A549 (cell line): ENCODE measurements at regions not wholly inside any gene's neighbourhood (a gene's known extent, or its start where the extent isn't known, plus 50 kb on each side); places are given as distances from the start of the nearest gene placed in this dataset.

Experiments
- ATAC-seq, 2 experiments: fragments of 200-7000 bp in 1 of 2; fragments of >200 bp in 1 of 2; cut with Nextera tagmentation in 1 of 2; cut with Tn5 transposase in 1 of 2; 3 replicates each; pipeline versions ENCODE4 v1.8.0 to v1.9.1; 2018 to 2020; ENCODE audit warnings: mild to moderate bottlenecking in 1 of 2, moderate library complexity in 1 of 2
- CTCF ChIA-PET: fragments of 300-600 bp; sonication (Branson Sonifier 250); formaldehyde crosslinking; extraction: SDS; loops from one replicate; lab custom pipeline; 2021; ENCODE audit warnings: antibody characterized with exemption, inconsistent platforms; lab: Yijun Ruan, JAX
- POLR2A ChIA-PET: fragments of 350-600 bp; formaldehyde crosslinking; extraction: SDS; loops from one replicate; lab custom pipeline; 2021; ENCODE audit warnings: antibody characterized with exemption, inconsistent platforms; lab: Yijun Ruan, JAX
- DNase-seq, 2 experiments: peaks; one replicate each; pipeline versions ENCODE4 v3.0.0 to v3.0.0-alpha.2; 2011 to 2016; ENCODE audit warnings: low read depth in 1 of 2, low spot score in 1 of 2
- FAIRE-seq: peaks from 2 replicates; lab custom pipeline; 2011; peaks lifted over from hg19 to GRCh38; lab: Jason Lieb, UNC
- H3K27ac ChIP-seq, 2 experiments: fragments of >200 bp; sonication (Bioruptor Twin); formaldehyde crosslinking; 3 replicates each; pipeline ENCODE4 v1.5.1; 2016 to 2017
- H3K4me1 ChIP-seq: fragments of >200 bp; sonication (Bioruptor Twin); formaldehyde crosslinking; 3 replicates; pipeline ENCODE4 v1.6.1; 2016
- H3K4me2 ChIP-seq: fragments of >200 bp; sonication (Bioruptor Twin); formaldehyde crosslinking; 3 replicates; pipeline ENCODE4 v1.6.1; 2016
- H3K4me3 ChIP-seq: fragments of >200 bp; sonication (Bioruptor Twin); formaldehyde crosslinking; 3 replicates; pipeline ENCODE4 v1.5.1; 2016
- H3K9me3 ChIP-seq: fragments of >200 bp; sonication (Bioruptor Twin); formaldehyde crosslinking; 3 replicates; pipeline ENCODE4 v1.6.1; 2016
- BHLHE40 ChIP-seq: IDR thresholded peaks from 2 replicates; pipeline ENCODE4 v1.6.1; 2012; ENCODE audit warnings: low read depth, low read length, inconsistent platforms
- CEBPB ChIP-seq, 2 experiments: fragments of >200 bp in 1 of 2; sonication (Bioruptor Twin) in 1 of 2; formaldehyde crosslinking in 1 of 2; IDR thresholded peaks; 2 replicates each; pipeline ENCODE4 v1.6.1; 2012 to 2016
- CHD4 ChIP-seq: fragments of 200-600 bp; sonication (generic); IDR thresholded peaks from 2 replicates; pipeline ENCODE4 v1.6.1; 2016; ENCODE audit warnings: antibody characterized with exemption, mild to moderate bottlenecking, borderline replicate concordance
- EP300 ChIP-seq, 2 experiments: fragments of >200 bp; sonication (Bioruptor Twin); formaldehyde crosslinking; IDR thresholded peaks; 2 replicates in 1 of 2; 3 replicates in 1 of 2; pipeline ENCODE4 v1.6.1; 2016 to 2017
- FOSB ChIP-seq: fragments of 250-450 bp; sonication (Bioruptor Pico); IDR thresholded peaks from 2 replicates; pipeline ENCODE4 v1.5.0; 2020; ENCODE audit warnings: mild to moderate bottlenecking, moderate library complexity
- HDAC2 ChIP-seq: fragments of 200-600 bp; sonication (generic); IDR thresholded peaks from 2 replicates; pipeline ENCODE4 v1.6.1; 2016
- HEYL ChIP-seq: fragments of 250-450 bp; sonication (Bioruptor Pico); IDR thresholded peaks from 2 replicates; pipeline ENCODE4 v1.8.0; 2021; ENCODE audit warnings: mild to moderate bottlenecking, moderate library complexity
- HOXA7 ChIP-seq: fragments of 250-450 bp; sonication (Bioruptor Pico); IDR thresholded peaks from 2 replicates; pipeline ENCODE4 v1.5.0; 2020; ENCODE audit warnings: mild to moderate bottlenecking, moderate library complexity
- HOXB13 ChIP-seq: fragments of 250-450 bp; sonication (Bioruptor Pico); IDR thresholded peaks from 2 replicates; pipeline ENCODE4 v1.5.0; 2020; ENCODE audit warnings: low read depth, mild to moderate bottlenecking, moderate library complexity
- JUNB ChIP-seq: fragments of >200 bp; sonication (Bioruptor Twin); formaldehyde crosslinking; IDR thresholded peaks from 2 replicates; pipeline ENCODE4 v1.6.1; 2016
- MYC ChIP-seq: IDR thresholded peaks from 2 replicates; pipeline ENCODE4 v1.6.1; 2012; ENCODE audit warnings: mild to moderate bottlenecking, inconsistent platforms, low read length, improper control_type of control experiment, borderline replicate concordance
- NPAS2 ChIP-seq: fragments of 250-450 bp; sonication (Bioruptor Pico); IDR thresholded peaks from 2 replicates; pipeline ENCODE4 v1.8.0; 2022; ENCODE audit warnings: mild to moderate bottlenecking, moderate library complexity, borderline replicate concordance
- NR3C1 ChIP-seq: fragments of >200 bp; sonication (Bioruptor Twin); formaldehyde crosslinking; IDR thresholded peaks from 3 replicates; pipeline ENCODE4 v1.6.1; 2017
- POLR2A ChIP-seq: IDR thresholded peaks from 2 replicates; pipeline ENCODE4 v1.6.1; 2012; ENCODE audit warnings: mild to moderate bottlenecking, low read length
- RAD21 ChIP-seq, 2 experiments: fragments of >200 bp in 1 of 2; sonication (Bioruptor Twin) in 1 of 2; formaldehyde crosslinking in 1 of 2; IDR thresholded peaks in 1 of 2; conservative IDR thresholded peaks in 1 of 2; 2 replicates in 1 of 2; 3 replicates in 1 of 2; pipeline ENCODE4 v1.6.1; 2012 to 2018; ENCODE audit warnings: inconsistent platforms in 1 of 2
- RFX5 ChIP-seq: fragments of 450-650 bp; IDR thresholded peaks from 2 replicates; pipeline ENCODE4 v1.7.1; 2014; ENCODE audit warnings: antibody characterized with exemption, mild to moderate bottlenecking, moderate library complexity
- RNF2 ChIP-seq: fragments of 200-600 bp; sonication (generic); IDR thresholded peaks from 2 replicates; pipeline ENCODE4 v1.6.1; 2016; ENCODE audit warnings: low read depth, mild to moderate bottlenecking, antibody characterized with exemption, moderate library complexity, borderline replicate concordance
- SREBF2 ChIP-seq: fragments of 450-650 bp; IDR thresholded peaks from 2 replicates; pipeline ENCODE4 v1.6.1; 2014; ENCODE audit warnings: mild to moderate bottlenecking, moderate library complexity
- ZC3H11A ChIP-seq: fragments of 450-650 bp; IDR thresholded peaks from 2 replicates; pipeline ENCODE4 v1.6.1; 2014; ENCODE audit warnings: antibody characterized with exemption, mild to moderate bottlenecking
- ZFP36 ChIP-seq: fragments of 450-650 bp; IDR thresholded peaks from 2 replicates; pipeline ENCODE4 v1.6.1; 2014; ENCODE audit warnings: borderline replicate concordance; ENCODE audit not compliant: partially characterized antibody
- WGBS: methylation state at CpG from one replicate; pipeline ENCODE4 v1.1.6; 2017; ENCODE audit errors: missing lambda C conversion rate; 5-methylcytosine and 5-hydroxymethylcytosine counted together
- TF ChIP-seq, protein P1 (sequence below): fragments of 450-650 bp; IDR thresholded peaks from 2 replicates; pipeline ENCODE4 v1.6.1; 2014; ENCODE audit warnings: antibody characterized with exemption
- TF ChIP-seq, protein P2 (sequence below): IDR thresholded peaks from 2 replicates; pipeline ENCODE4 v1.6.1; 2012
- TF ChIP-seq, protein P3 (sequence below): fragments of >200 bp; sonication (Bioruptor Twin); formaldehyde crosslinking; IDR thresholded peaks from 3 replicates; pipeline ENCODE4 v1.5.1; 2016
- TF ChIP-seq, protein P4 (sequence below): fragments of >200 bp; sonication (Bioruptor Twin); formaldehyde crosslinking; IDR thresholded peaks from 2 replicates; pipeline ENCODE4 v1.6.1; 2016
- TF ChIP-seq, protein P5 (sequence below): fragments of 250-450 bp; sonication (Bioruptor Pico); IDR thresholded peaks from 2 replicates; pipeline ENCODE4 v1.5.0; 2021; ENCODE audit warnings: mild to moderate bottlenecking, moderate library complexity, borderline replicate concordance

DNA sequence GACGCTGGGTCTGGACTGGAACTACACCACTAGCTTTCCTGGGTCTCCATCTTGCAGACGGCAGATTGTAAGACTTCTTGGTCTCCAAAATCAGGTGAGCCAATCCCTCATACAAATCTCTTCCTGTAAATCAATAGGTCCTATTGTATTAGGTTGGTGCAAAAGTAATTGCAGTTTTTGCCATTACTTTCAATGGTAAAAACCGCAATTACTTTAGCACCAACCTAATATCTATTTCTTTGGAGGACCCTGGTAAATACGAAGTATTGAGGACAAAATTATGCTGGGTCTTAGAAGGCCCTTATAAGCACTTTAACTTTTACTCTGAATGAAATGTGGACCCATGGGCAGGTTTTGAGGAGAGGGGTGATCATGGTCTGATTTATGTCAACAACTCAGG lies 330.6 kb upstream of the C16orf82 start (continued):
- TF ChIP-seq EP300 (IDR thresholded peaks at IDR 0.05) = no peak
- no peak for TF ChIP-seq SREBF2

DNA sequence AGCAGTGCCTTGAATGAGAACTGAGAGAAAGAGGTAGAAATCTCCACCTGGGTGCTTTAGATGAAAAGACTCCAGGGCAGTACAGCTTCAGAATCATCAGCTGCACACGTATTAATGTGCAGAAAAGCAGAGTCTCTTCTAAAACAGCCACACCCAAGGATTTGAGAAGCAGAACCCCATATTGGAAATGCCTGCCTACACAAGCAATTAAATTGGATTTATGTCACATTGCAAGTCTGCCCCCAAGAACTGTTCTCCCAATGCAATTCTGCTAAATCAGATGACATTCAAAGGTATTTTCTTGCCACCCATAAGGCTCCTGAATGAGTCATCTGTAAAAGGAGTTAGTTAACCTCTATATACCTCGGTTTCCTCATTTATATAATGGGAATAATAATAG lies 326.0 kb upstream of the C16orf82 start:
- TF ChIP-seq HOXB13 (CRISPR knock-in tag) (no peak), HOXA7 (no peak)
- TF ChIP-seq, protein P1, sequence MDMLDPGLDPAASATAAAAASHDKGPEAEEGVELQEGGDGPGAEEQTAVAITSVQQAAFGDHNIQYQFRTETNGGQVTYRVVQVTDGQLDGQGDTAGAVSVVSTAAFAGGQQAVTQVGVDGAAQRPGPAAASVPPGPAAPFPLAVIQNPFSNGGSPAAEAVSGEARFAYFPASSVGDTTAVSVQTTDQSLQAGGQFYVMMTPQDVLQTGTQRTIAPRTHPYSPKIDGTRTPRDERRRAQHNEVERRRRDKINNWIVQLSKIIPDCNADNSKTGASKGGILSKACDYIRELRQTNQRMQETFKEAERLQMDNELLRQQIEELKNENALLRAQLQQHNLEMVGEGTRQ = no peak
- 2% methylated on average over 2 of the region's 2 CpGs for WGBS
- no peaks in the 10 kb centered on the region for H3K9me3 ChIP-seq
- no peak for FAIRE-seq
- DNase-seq = no peak
- H3K27ac ChIP-seq = no peak overlapping the region
- ChIA-PET CTCF (no interaction called here), POLR2A (no interaction called here)
- H3K4me1 ChIP-seq = no peaks in the 10 kb centered on the region
- H3K4me3 ChIP-seq = no peak overlapping the region
- H3K4me2 ChIP-seq = no peak overlapping the region
- no peak for ATAC-seq

DNA sequence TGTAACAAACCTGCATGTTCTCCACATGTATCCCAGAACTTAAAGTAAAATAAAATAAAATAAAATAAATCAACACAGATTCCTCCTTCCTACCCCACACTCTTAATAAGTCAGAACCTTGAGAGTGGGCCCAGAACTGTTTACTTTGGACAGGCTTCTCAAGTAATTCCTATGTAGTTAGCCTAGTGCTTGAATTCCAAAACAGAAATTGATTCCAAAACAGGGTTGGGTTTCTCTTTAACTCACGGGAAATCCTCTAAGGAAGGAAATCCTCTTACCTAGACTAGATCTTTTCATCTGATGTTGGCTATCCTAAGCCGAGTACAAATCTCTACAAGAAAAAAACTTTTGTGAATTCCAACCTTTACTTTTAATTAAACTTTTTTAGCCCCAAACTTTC lies 324.7 kb upstream of the C16orf82 start:
- H3K4me1 ChIP-seq = no peaks in the 10 kb centered on the region
- FAIRE-seq = no peak
- POLR2A ChIA-PET = no interaction called here
- TF ChIP-seq NR3C1 (no peak), MYC (no peak)
- TF ChIP-seq, all 56 proteins: peak for 0
- H3K27ac ChIP-seq = no peak overlapping the region
- H3K9me3 ChIP-seq = no peaks in the 10 kb centered on the region
- H3K4me3 ChIP-seq = no peak overlapping the region
- no peak for DNase-seq
- H3K4me2 ChIP-seq = no peak overlapping the region
- CTCF ChIA-PET = no interaction called here
- WGBS = 4% methylated on average over 2 of the region's 2 CpGs
- no peak for ATAC-seq

DNA sequence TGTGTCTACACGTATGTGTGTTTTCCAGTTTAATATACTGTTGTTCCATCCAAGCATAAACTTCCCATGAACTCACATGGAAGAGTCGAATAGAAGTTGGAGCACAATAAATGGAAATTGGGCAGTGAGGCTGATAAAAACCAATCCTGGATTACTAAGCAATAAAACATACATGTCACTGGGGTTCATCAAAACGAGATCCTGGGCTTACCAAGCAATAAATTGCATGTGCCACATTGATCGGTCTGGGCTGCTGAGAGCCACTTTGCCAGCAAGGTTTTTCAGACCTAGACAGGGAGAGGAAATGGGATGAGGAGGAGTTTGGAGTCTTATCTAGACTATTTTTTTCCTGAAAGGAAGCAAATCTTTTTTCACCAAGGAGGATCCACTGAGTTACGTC lies 322.3 kb upstream of the C16orf82 start:
- POLR2A ChIA-PET = no interaction called here
- CTCF ChIA-PET = no interaction called here
- FAIRE-seq (no peak), ATAC-seq (no peak), DNase-seq (no peak)
- no peak for TF ChIP-seq FOSB
- no peak for TF ChIP-seq POLR2A
- TF ChIP-seq NPAS2 (CRISPR knock-in tag) = no peak
- TF ChIP-seq, protein P2, sequence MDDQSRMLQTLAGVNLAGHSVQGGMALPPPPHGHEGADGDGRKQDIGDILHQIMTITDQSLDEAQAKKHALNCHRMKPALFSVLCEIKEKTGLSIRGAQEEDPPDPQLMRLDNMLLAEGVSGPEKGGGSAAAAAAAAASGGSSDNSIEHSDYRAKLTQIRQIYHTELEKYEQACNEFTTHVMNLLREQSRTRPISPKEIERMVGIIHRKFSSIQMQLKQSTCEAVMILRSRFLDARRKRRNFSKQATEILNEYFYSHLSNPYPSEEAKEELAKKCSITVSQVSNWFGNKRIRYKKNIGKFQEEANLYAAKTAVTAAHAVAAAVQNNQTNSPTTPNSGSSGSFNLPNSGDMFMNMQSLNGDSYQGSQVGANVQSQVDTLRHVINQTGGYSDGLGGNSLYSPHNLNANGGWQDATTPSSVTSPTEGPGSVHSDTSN = no peak
- no peak for TF ChIP-seq CEBPB (IDR thresholded peaks at IDR 0.05)
- no peak for TF ChIP-seq RNF2
- no peak for TF ChIP-seq CHD4
- no peak for TF ChIP-seq ZFP36
- TF ChIP-seq HOXB13 (CRISPR knock-in tag) = no peak
- TF ChIP-seq RFX5 = no peak
- no peak for TF ChIP-seq HEYL
- TF ChIP-seq JUNB = no peak
- TF ChIP-seq RAD21 (conservative IDR thresholded peaks at IDR 0.05 in 1 of 2, IDR thresholded peaks at IDR 0.05 in 1 of 2) = no peak
- no peak overlapping the region for H3K4me3 ChIP-seq
- H3K9me3 ChIP-seq = no peaks in the 10 kb centered on the region
- no peak overlapping the region for H3K4me2 ChIP-seq
- no peaks in the 10 kb centered on the region for H3K4me1 ChIP-seq
- H3K27ac ChIP-seq = no peak overlapping the region
- WGBS = 5% methylated on average over 5 of the region's 5 CpGs

DNA sequence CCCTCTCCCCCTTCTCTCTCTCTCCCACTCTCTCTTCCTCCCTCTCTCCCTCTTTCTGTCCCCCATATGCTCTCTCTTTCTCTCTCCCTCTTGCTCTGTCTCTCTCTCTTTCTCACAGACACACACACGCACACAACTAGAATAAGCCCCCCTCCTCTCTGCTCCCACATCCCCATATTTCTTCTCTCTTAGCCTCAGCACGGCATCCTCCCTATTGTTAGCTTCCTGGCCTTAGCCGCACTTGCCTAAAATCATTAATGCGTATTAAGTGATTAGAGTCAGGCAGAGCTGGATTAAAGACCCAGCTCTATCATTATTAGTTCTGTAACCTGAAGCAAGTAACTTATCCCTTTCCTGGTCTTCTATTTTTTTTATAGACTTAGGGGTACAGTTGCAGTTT lies 319.0 kb upstream of the C16orf82 start:
- POLR2A ChIA-PET = no interaction called here
- H3K4me2 ChIP-seq = no peak overlapping the region
- FAIRE-seq (no peak), ATAC-seq (no peak), DNase-seq (no peak)
- H3K4me3 ChIP-seq = no peak overlapping the region
- H3K9me3 ChIP-seq = no peaks in the 10 kb centered on the region
- 44% methylated on average over 4 of the region's 4 CpGs for WGBS
- no peaks in the 10 kb centered on the region for H3K4me1 ChIP-seq
- CTCF ChIA-PET = no interaction called here
- H3K27ac ChIP-seq = no peak overlapping the region
- TF ChIP-seq, protein P3, sequence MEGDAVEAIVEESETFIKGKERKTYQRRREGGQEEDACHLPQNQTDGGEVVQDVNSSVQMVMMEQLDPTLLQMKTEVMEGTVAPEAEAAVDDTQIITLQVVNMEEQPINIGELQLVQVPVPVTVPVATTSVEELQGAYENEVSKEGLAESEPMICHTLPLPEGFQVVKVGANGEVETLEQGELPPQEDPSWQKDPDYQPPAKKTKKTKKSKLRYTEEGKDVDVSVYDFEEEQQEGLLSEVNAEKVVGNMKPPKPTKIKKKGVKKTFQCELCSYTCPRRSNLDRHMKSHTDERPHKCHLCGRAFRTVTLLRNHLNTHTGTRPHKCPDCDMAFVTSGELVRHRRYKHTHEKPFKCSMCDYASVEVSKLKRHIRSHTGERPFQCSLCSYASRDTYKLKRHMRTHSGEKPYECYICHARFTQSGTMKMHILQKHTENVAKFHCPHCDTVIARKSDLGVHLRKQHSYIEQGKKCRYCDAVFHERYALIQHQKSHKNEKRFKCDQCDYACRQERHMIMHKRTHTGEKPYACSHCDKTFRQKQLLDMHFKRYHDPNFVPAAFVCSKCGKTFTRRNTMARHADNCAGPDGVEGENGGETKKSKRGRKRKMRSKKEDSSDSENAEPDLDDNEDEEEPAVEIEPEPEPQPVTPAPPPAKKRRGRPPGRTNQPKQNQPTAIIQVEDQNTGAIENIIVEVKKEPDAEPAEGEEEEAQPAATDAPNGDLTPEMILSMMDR = no peak
- TF ChIP-seq, protein P2 = no peak
- TF ChIP-seq JUNB (no peak), BHLHE40 (no peak), HDAC2 (no peak), ZC3H11A (no peak)
- TF ChIP-seq, protein P4, sequence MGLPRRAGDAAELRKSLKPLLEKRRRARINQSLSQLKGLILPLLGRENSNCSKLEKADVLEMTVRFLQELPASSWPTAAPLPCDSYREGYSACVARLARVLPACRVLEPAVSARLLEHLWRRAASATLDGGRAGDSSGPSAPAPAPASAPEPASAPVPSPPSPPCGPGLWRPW = no peak
- TF ChIP-seq, protein P5, sequence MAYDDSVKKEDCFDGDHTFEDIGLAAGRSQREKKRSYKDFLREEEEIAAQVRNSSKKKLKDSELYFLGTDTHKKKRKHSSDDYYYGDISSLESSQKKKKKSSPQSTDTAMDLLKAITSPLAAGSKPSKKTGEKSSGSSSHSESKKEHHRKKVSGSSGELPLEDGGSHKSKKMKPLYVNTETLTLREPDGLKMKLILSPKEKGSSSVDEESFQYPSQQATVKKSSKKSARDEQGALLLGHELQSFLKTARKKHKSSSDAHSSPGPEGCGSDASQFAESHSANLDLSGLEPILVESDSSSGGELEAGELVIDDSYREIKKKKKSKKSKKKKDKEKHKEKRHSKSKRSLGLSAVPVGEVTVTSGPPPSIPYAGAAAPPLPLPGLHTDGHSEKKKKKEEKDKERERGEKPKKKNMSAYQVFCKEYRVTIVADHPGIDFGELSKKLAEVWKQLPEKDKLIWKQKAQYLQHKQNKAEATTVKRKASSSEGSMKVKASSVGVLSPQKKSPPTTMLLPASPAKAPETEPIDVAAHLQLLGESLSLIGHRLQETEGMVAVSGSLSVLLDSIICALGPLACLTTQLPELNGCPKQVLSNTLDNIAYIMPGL (CRISPR knock-in tag) = no peak
